ENCODE measurements at regions not wholly inside any gene's neighbourhood (a gene's known extent, or its start where the extent isn't known, plus 50 kb on each side); places are given as distances from the start of the nearest gene placed in this dataset.

DNA sequence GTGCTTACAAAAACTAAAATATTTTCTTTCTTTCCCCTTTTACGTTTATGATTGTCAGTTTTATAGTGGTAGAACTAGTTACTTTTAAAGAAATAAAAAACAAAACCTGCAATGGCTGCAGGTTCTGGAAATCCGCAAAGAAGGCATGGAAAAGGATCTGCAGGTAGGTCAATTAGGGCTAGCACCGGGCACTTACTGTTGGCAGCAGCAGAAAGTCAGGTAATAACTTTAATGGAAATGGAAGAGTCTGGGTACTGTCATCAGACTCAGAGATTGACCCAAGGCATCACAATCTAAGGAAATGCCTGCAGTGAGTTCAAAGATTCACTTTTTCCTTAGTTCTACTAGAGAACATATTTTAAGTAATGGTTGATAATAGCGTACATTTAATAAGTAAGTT, 1136.3 kb upstream of the B3GALT2 start:
- no peaks in the 10 kb centered on the region for H3K9me2 ChIP-seq (ENCODE audit: insufficient read depth, low read length)
- H3K79me2 ChIP-seq (ENCODE audit: insufficient read depth, low read depth, low read length): no peaks in the 10 kb centered on the region
- intact Hi-C loops (cut with micrococcal nuclease; ENCODE audit: unreplicated experiment): no loop called here
- H3K4me3 ChIP-seq (ENCODE audit: low read depth, low read length, poor library complexity, severe bottlenecking): no peak overlapping the region
- H3K9me3 ChIP-seq (ENCODE audit: low read length): no peaks in the 10 kb centered on the region
- H4K20me1 ChIP-seq (ENCODE audit: insufficient read depth, low read length): no peaks in the 10 kb centered on the region
- H3K27ac ChIP-seq (ENCODE audit: low read depth, low read length, poor library complexity, severe bottlenecking): no peak overlapping the region
- POLR2A ChIA-PET: interaction anchor here (1.0 kb wide), 2 partner anchors 28 to 203 kb away, joined by 3 read pairs; no protein-coding TSS in a partner anchor
- H2AFZ ChIP-seq (ENCODE audit: low read length): no peak overlapping the region
- no TSS peak for BruUV-seq (replicated peaks)
- no peak for TF ChIP-seq CTCF (conservative IDR thresholded peaks at IDR 0.05; ENCODE audit: low read length)
- no peak for TF ChIP-seq EZH2phosphoT487 (IDR thresholded peaks at IDR 0.05; ENCODE audit: borderline replicate concordance, low read depth, low read length)
- H3K4me2 ChIP-seq (ENCODE audit: low read length): no peak overlapping the region
- DNase-seq (ENCODE audit: low spot score): no peak
- H3K4me1 ChIP-seq (ENCODE audit: insufficient read depth, low read length, poor library complexity, severe bottlenecking): no peaks in the 10 kb centered on the region
- H3K36me3 ChIP-seq (ENCODE audit: insufficient read depth, low read length): no peaks in the 10 kb centered on the region
- CTCF ChIA-PET (ENCODE audit: unreplicated experiment): no interaction called here

DNA sequence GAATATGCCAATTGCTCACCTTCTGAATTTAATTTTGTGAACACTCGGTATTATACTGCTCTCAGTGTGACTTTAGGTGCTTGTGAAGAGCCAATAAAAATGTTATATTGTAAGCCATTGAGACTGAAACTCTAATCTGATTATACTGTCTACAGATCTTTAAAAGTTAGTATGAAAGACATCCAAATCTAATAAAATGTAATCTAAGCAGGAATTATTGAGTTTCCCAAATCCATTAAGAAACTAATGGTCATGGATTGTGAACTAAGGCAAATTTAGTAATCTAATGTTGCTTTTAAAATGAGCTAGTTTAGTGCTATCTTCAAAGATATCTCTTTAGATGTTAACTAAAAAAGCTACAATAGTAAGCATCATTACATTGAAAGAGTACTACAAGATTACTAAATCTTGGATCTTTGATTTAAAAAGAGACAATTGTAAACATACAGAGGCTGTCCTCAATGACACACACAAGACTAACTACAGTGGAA, 1132.4 kb upstream of the B3GALT2 start:
- no peak for DNase-seq (ENCODE audit: low spot score)
- CTCF ChIA-PET (ENCODE audit: unreplicated experiment): no interaction called here
- Histone ChIP-seq H4K20me1 (ENCODE audit: insufficient read depth, low read length) (no peaks in the 10 kb centered on the region), H3K4me1 (ENCODE audit: insufficient read depth, low read length, poor library complexity, severe bottlenecking) (no peaks in the 10 kb centered on the region), H3K36me3 (ENCODE audit: insufficient read depth, low read length) (no peaks in the 10 kb centered on the region), H3K4me3 (ENCODE audit: low read depth, low read length, poor library complexity, severe bottlenecking) (no peak overlapping the region), H2AFZ (ENCODE audit: low read length) (no peak overlapping the region), H3K4me2 (ENCODE audit: low read length) (no peak overlapping the region), H3K79me2 (ENCODE audit: insufficient read depth, low read depth, low read length) (no peaks in the 10 kb centered on the region), H3K9me3 (ENCODE audit: low read length) (no peaks in the 10 kb centered on the region), H3K27ac (ENCODE audit: low read depth, low read length, poor library complexity, severe bottlenecking) (no peak overlapping the region), H3K9me2 (ENCODE audit: insufficient read depth, low read length) (no peaks in the 10 kb centered on the region)
- intact Hi-C loops (cut with micrococcal nuclease; ENCODE audit: unreplicated experiment): no loop called here
- no TSS peak for BruUV-seq (replicated peaks)
- POLR2A ChIA-PET: no interaction called here
- TF ChIP-seq CTCF (conservative IDR thresholded peaks at IDR 0.05; ENCODE audit: low read length): no peak
- TF ChIP-seq EZH2phosphoT487 (IDR thresholded peaks at IDR 0.05; ENCODE audit: borderline replicate concordance, low read depth, low read length): no peak

DNA sequence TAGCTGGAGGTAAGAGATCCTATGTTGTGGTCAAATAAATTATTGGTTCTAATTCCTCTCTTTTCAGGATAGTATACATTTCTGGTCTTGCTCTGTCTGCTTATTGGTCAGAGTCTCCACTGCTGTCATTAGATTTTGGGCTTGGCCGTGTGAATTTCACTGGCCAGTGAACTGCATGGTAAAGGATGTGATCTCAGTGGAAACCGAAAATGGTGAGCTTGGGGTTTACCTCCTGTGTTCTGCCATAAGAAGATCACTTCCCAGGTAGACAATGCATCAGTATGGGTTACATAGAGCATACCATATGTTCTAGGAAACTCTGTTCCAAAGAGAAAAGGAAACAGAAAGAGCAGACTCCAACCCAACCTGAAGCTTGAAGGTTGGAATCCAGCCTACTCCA, 1123.3 kb upstream of the B3GALT2 start:
- ChIA-PET CTCF (ENCODE audit: unreplicated experiment) (no interaction called here), POLR2A (interaction anchor here (0.6 to 1.1 kb wide), 2 partner anchors 15 to 906 kb away, joined by 3 to 4 read pairs; no protein-coding TSS in a partner anchor)
- H3K27ac ChIP-seq (ENCODE audit: low read depth, low read length, poor library complexity, severe bottlenecking): no peak overlapping the region
- H3K9me2 ChIP-seq (ENCODE audit: insufficient read depth, low read length): no peaks in the 10 kb centered on the region
- no peak overlapping the region for H3K4me3 ChIP-seq (ENCODE audit: low read depth, low read length, poor library complexity, severe bottlenecking)
- TF ChIP-seq CTCF (conservative IDR thresholded peaks at IDR 0.05; ENCODE audit: low read length) (no peak), EZH2phosphoT487 (IDR thresholded peaks at IDR 0.05; ENCODE audit: borderline replicate concordance, low read depth, low read length) (no peak)
- intact Hi-C loops (cut with micrococcal nuclease; ENCODE audit: unreplicated experiment): no loop called here
- H3K9me3 ChIP-seq (ENCODE audit: low read length): no peaks in the 10 kb centered on the region
- BruUV-seq (replicated peaks): no TSS peak
- H2AFZ ChIP-seq (ENCODE audit: low read length): no peak overlapping the region
- H4K20me1 ChIP-seq (ENCODE audit: insufficient read depth, low read length): no peaks in the 10 kb centered on the region
- no peaks in the 10 kb centered on the region for H3K36me3 ChIP-seq (ENCODE audit: insufficient read depth, low read length)
- H3K4me2 ChIP-seq (ENCODE audit: low read length): no peak overlapping the region
- no peak for DNase-seq (ENCODE audit: low spot score)
- no peaks in the 10 kb centered on the region for H3K79me2 ChIP-seq (ENCODE audit: insufficient read depth, low read depth, low read length)
- no peaks in the 10 kb centered on the region for H3K4me1 ChIP-seq (ENCODE audit: insufficient read depth, low read length, poor library complexity, severe bottlenecking)
